SJCRH30 (cell line): ENCODE measurements at regions not wholly inside any gene's neighbourhood (a gene's known extent, or its start where the extent isn't known, plus 50 kb on each side); places are given as distances from the start of the nearest gene placed in this dataset.
"Not testable (repeated sequence)": the region's sequence is repeated elsewhere in the genome, so short reads cannot be mapped to it uniquely, and the experiment has no call there.

Source experiments
- DNase-seq, 2 experiments: peaks; one replicate each; pipeline ENCODE4 v3.0.0-alpha.2; 2015 to 2020
- H3K27ac ChIP-seq: fragments of 250-450 bp; sonication (Bioruptor Pico); 2 replicates; pipeline ENCODE4 v1.5.1; 2020; ENCODE audit warnings: mild to moderate bottlenecking, moderate library complexity
- H3K27me3 ChIP-seq: fragments of 250-450 bp; sonication (Bioruptor Pico); 2 replicates; pipeline ENCODE4 v1.5.1; 2020; ENCODE audit warnings: mild to moderate bottlenecking, moderate library complexity
- H3K36me3 ChIP-seq: fragments of 250-450 bp; sonication (Bioruptor Pico); 2 replicates; pipeline ENCODE4 v1.5.1; 2020; ENCODE audit warnings: mild to moderate bottlenecking, moderate library complexity
- H3K4me1 ChIP-seq: fragments of 250-450 bp; sonication (Bioruptor Pico); 2 replicates; pipeline ENCODE4 v1.5.1; 2020; ENCODE audit warnings: mild to moderate bottlenecking, moderate library complexity
- H3K4me3 ChIP-seq: fragments of 250-450 bp; sonication (Bioruptor Pico); 2 replicates; pipeline ENCODE4 v1.5.1; 2020; ENCODE audit warnings: mild to moderate bottlenecking, moderate library complexity
- H3K9me3 ChIP-seq: fragments of 250-450 bp; sonication (Bioruptor Pico); replicated peaks from 2 replicates; pipeline ENCODE4 v1.5.1; 2020; ENCODE audit warnings: mild to moderate bottlenecking, moderate library complexity

DNA sequence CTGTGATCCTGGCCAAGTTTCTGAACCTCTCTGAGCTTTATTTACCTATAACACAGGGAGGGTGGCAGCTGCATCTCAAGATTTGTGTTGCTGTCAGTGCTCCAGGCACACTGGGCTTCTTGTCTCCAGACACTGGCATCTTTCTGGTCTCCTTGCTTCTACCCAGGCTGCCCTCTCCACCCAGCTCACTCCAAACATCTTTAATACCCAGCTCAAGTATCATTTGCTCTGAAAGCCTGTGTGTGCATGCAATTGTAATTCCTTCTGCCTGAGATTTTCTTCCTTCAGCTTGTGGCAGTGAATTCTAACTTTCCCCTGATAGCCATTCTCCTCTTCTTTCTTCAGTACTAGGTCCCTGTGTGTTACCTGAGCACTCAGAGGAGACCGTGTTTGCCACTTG, 50.7 kb upstream of the USP7 start:
- no peaks in the 10 kb centered on the region for H3K9me3 ChIP-seq
- H3K4me1 ChIP-seq: no peaks in the 10 kb centered on the region
- no peak overlapping the region for H3K4me3 ChIP-seq
- no peaks in the 10 kb centered on the region for H3K27me3 ChIP-seq
- no peak for DNase-seq
- no peaks in the 10 kb centered on the region for H3K36me3 ChIP-seq
- H3K27ac ChIP-seq: no peak overlapping the region

DNA sequence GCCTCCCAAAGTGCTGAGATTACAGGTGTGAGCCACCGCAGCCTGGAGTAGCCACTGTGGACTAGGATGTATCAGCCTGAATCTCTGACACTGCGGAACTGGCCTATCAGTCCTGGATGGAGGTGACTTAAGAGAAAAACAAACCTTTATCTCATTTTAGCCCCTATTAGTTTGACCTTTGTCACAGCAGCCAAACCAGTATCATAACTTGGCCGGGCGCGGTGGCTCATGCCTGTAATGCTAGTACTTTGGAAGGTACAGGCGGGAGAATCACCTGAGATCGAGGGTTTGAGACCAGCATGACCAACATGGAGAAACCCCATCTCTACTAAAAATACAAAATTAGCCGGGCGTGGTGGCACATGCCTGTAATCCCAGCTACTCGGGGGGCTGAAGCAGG, 51.8 kb upstream of the USP7 start:
- no peak for DNase-seq
- Histone ChIP-seq H3K36me3 (no peaks in the 10 kb centered on the region), H3K4me1 (no peaks in the 10 kb centered on the region), H3K4me3 (no peak overlapping the region), H3K27ac (no peak overlapping the region), H3K27me3 (no peaks in the 10 kb centered on the region), H3K9me3 (no peaks in the 10 kb centered on the region)

DNA sequence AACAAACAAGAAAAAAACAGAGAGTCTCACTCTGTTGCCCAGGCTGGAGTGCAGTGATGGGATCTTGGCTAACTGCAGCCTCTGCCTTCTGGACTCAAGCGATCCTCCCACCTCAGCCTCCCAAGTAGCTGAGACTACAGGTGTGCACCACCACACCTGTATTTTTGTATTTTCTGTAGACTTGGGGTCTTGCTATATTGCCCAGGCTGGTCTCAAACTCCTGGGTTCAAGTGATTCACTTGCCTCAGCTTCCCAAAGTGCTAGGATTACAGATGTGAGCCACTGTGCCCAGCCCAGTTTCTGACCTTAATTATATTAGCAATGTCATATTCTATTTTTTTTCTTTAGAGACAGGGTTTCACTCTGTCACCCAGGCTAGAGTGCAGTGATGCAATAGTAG, 52.3 kb upstream of the USP7 start:
- not testable (repeated sequence) for H3K4me3 ChIP-seq

DNA sequence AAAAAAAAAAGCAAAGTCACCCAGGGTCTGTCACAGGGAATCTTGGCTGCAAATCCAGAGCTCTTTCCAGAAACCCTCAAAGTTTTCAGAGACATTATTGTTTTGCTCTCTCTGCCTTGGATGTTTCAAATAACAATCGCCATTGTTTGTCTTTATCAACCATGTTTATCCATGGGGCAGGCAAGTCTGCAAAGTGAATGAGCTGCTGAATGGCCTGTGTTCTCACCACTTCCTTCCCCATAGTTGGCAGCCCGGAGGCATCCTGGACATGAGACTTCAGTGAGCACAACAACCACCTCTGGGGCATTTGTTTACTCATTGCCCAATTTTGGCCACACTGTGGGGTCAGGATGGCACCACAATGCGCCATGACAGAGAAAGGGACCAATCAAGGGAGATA, 53.1 kb upstream of the USP7 start:
- no peak for DNase-seq
- H3K4me3 ChIP-seq: no peak overlapping the region

More for the DNA sequence above, 52.3 kb upstream of the USP7 start:
- not testable (repeated sequence) for H3K9me3 ChIP-seq, H3K27me3 ChIP-seq, H3K27ac ChIP-seq, H3K36me3 ChIP-seq, H3K4me1 ChIP-seq, DNase-seq

DNA sequence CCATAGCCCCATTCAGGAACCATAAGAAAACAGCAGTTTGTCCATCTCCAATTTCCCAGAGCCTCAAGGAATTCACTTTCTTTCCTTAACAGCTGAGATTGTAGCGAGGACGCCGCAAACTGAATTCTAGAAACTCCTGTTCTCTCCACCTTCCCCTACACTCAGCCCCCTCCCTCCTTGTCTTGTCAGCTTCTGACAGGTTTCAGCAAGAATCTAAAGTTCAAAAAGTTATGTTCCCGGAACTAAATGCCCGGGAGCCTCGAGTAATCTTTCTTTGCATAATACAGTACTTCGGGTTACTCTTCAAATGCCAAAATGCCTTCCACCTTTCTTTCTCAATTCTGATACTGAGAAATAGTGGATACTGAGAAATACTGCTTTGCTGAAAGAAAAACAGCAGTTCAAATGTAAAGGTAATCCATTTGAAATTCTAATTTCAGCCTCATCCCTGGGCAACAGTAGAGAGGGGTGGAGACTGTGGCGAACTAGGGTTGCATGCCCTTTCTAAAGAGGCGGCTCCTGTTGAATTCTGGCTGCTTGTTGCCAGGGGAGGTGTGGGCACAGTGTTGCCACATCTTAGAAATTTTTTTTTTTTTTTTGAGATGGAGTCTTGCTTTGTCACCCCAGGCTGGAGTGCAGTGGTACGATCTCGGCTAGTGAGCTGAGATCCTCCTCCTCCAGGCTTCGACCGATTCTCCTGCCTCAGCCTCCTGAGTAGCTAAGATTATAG, 63.5 kb upstream of the USP7 start:
- Histone ChIP-seq H3K27me3 (no peaks in the 10 kb centered on the region), H3K27ac (no peak overlapping the region), H3K9me3 (no peaks in the 10 kb centered on the region), H3K4me3 (no peak overlapping the region), H3K36me3 (no peaks in the 10 kb centered on the region), H3K4me1 (no peaks in the 10 kb centered on the region)
- DNase-seq: no peak

More for the DNA sequence above, 53.1 kb upstream of the USP7 start:
- no peaks in the 10 kb centered on the region for H3K4me1 ChIP-seq
- H3K27me3 ChIP-seq: no peaks in the 10 kb centered on the region
- no peaks in the 10 kb centered on the region for H3K9me3 ChIP-seq
- no peak overlapping the region for H3K27ac ChIP-seq
- H3K36me3 ChIP-seq: no peaks in the 10 kb centered on the region

DNA sequence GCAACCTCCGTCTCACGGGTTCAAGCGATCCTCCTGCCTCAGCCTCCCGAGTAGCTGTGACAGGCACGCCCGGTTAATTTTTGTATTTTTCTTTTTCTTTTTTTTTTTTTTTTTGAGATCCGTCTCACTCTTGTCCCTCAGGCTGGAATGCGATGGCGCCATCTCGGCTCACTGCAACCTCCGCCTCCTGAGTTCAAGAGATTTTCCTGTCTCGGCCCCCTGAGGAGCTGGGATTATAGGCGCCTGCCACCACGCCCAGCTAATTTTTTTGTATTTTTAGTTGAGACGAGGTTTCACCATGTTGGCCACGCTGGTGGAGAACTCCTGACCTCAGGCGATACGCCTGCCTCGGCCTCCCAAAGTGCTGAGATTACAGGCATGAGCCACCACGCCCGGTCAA, 63.0 kb upstream of the HAPSTR1 start:
- not testable (repeated sequence) for H3K9me3 ChIP-seq, H3K27ac ChIP-seq, DNase-seq, H3K27me3 ChIP-seq, H3K4me1 ChIP-seq, H3K4me3 ChIP-seq, H3K36me3 ChIP-seq

DNA sequence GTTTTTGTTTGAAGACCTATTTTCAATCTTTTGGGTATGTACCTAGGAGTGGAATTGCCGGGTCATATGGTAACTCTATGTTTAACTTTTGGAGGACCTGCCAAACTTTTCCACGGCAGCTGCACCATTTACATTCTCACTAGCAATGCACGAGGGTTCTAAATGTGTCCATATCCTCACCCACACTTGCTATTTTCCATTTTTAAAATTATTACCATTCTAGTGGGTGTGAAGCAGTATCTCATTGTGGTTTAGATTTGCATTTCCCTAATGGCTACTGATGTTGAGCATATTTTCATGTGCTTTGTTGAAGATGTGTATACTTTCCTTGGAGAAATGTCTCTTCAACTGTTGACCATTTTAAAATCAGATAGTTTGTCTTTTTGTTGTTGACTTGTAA, 60.3 kb upstream of the HAPSTR1 start:
- Histone ChIP-seq H3K4me3 (no peak overlapping the region), H3K9me3 (no peaks in the 10 kb centered on the region), H3K27ac (no peak overlapping the region), H3K4me1 (no peaks in the 10 kb centered on the region), H3K36me3 (no peaks in the 10 kb centered on the region), H3K27me3 (no peaks in the 10 kb centered on the region)
- DNase-seq: no peak

DNA sequence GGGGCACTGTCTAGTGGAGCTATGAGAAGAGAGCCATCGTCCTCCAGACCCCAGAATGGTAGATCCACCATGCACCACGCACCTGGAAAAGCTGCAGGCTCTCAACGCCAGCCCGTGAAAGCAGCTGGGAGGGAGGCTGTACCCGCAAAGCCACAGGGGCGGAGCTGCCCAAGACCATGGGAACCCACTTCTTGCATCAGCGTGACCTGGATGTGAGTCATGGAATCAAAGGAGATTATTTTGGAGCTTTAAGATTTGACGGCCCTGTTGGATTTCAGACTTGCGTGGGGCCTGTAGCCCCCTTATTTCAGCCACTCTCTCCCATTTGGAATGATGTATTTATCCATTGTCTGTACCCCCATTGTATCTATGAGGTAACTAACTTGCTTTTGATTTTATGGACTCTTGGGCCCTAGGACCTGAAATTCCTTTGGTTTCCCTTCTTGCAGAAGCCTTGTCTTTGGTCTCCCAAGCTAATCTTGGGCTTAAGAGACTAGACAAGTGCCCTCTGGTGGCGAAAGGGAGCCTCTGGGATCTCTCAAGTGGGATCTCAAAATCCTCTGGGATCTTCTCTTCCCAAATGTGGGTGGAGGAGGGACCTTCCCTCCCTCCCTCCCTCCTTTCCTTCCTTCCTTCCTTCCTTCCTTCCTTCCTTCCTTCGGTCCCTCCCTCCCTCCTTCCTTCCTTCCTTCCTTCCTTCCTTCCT, 58.2 kb upstream of the HAPSTR1 start:
- Histone ChIP-seq H3K4me1 (no peaks in the 10 kb centered on the region), H3K4me3 (no peak overlapping the region), H3K36me3 (no peaks in the 10 kb centered on the region), H3K9me3 (no peaks in the 10 kb centered on the region), H3K27ac (no peak overlapping the region), H3K27me3 (no peaks in the 10 kb centered on the region)
- peak; percentile 45 to 68 for DNase-seq

DNA sequence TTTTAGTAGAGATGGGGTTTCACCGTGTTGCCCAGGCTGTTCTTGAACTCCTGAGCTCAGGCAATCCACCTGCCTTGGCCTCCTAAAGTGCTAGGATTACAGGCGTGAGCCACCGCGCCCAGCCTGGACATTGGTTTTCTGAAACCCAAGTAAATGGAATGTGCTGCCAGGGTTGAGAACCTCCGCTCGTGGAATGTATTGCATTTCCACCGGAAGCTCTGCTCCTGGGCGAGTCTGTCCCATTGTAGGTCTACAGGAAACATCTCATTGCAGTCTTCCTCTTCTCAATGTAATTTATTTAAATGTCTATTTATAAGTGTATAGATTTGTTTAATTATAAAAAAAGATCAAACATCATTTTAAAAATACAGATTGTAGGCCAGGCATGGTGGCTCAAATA, 57.4 kb upstream of the HAPSTR1 start:
- no peak for DNase-seq
- no peak overlapping the region for H3K4me3 ChIP-seq
- H3K27ac ChIP-seq: no peak overlapping the region
- H3K4me1 ChIP-seq: no peaks in the 10 kb centered on the region
- no peaks in the 10 kb centered on the region for H3K27me3 ChIP-seq
- H3K36me3 ChIP-seq: no peaks in the 10 kb centered on the region
- H3K9me3 ChIP-seq: no peaks in the 10 kb centered on the region

DNA sequence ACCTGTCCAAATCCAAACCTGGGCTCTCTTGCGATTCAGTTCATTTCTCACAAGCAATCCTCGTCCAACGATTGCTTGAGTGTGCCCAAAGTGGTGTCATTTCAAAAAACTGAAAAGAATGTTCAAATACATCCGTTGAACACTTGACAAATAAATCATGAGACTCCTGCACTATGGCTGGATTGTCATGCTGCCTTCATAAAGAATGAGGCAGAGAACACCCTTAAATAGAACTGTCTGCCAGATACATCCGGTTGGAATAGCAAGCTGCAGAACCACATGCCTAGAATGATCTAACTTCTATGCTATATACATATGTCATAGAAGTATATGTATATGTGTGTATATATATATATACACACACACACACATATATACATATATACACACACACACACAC, 55.4 kb upstream of the HAPSTR1 start:
- no peak overlapping the region for H3K4me3 ChIP-seq
- H3K4me1 ChIP-seq: no peaks in the 10 kb centered on the region
- H3K9me3 ChIP-seq: no peaks in the 10 kb centered on the region
- no peak for DNase-seq
- H3K27ac ChIP-seq: no peak overlapping the region
- H3K36me3 ChIP-seq: no peaks in the 10 kb centered on the region
- no peaks in the 10 kb centered on the region for H3K27me3 ChIP-seq

DNA sequence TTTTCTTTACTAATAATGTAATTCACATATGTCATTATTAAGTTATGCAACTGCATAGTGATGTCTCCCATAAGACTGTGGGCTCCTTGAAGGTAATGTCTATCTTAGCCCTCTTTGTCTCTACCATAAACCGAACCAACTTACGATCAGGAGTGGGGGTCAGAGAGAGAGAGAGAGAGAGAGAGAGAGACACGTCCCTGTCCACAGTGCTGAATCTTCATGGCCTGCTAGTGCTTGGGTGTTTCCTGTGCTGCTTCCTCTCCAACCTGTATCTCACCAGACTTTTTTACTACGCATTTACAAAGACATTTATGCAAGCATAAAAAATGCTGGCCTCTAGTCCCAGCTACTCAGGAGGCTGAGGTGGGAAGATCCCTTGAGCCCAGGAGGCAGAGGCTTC, 52.2 kb upstream of the HAPSTR1 start:
- no peaks in the 10 kb centered on the region for H3K27me3 ChIP-seq
- H3K9me3 ChIP-seq: no peaks in the 10 kb centered on the region
- H3K4me1 ChIP-seq: peaks cover 3% of the 10 kb centered on the region; the same call in 1 of the 2 replicates
- no peak overlapping the region for H3K4me3 ChIP-seq
- H3K36me3 ChIP-seq: no peaks in the 10 kb centered on the region
- no peak for DNase-seq
- H3K27ac ChIP-seq: no peak overlapping the region

DNA sequence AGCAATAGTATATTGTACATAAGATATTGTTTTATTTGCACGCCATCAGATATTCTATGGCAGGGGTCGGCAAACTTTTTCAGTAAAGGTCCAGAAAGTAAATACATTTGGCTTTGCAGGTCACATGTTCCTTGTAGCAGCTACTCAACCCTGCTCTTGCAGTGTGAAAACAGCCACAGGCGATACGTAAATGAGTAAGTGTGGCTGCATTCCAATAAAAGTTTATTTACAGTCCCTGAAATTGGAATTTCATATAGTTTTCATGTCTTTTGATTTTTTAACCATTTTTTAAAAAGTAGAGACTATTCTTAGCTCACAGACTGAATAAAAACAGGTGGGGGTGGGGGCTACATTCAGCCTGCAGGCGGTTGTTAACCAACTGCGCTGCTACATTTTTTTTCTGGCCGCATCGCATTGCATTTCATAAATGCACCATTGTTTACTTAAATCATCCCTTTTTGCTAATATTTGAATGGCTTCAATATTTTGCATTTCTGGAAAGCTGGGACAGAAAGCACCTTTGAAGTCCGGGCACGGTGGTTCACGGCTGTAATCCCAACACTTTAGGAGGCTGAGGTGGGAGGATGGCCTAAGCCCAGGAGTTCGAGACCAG, 50.5 kb upstream of the HAPSTR1 start:
- no peak overlapping the region for H3K4me3 ChIP-seq
- no peaks in the 10 kb centered on the region for H3K27me3 ChIP-seq
- H3K4me1 ChIP-seq: peaks cover 3% of the 10 kb centered on the region; the same call in 1 of the 2 replicates
- no peaks in the 10 kb centered on the region for H3K9me3 ChIP-seq
- H3K36me3 ChIP-seq: no peaks in the 10 kb centered on the region
- no peak for DNase-seq
- no peak overlapping the region for H3K27ac ChIP-seq
